Fibroblast of lung (primary cell): ENCODE measurements at regions not wholly inside any gene's neighbourhood (a gene's known extent, or its start where the extent isn't known, plus 50 kb on each side); places are given as distances from the start of the nearest gene placed in this dataset.

Source experiments
- CTCF ChIP-seq, 2 donors: IDR thresholded peaks in 1 of 2; conservative IDR thresholded peaks in 1 of 2; 1 replicate in 1 of 2; 2 replicates in 1 of 2; pipeline ENCODE4 v1.5.1; 2011 to 2012; ENCODE audit warnings: low read length in 2 of 2, control low read depth in 1 of 2, inconsistent platforms in 1 of 2, low read depth in 1 of 2, mild to moderate bottlenecking in 1 of 2
- EZH2 ChIP-seq: IDR thresholded peaks from 2 replicates; pipeline ENCODE4 v1.5.1; 2012; ENCODE audit warnings: low read length, control low read depth, mild to moderate bottlenecking; ENCODE audit errors: missing control alignments

- TF ChIP-seq CTCF (conservative IDR thresholded peaks at IDR 0.05 in 1 of 2, IDR thresholded peaks at IDR 0.05 in 1 of 2; ENCODE audit: low read depth in 1 of 2, low read length in 2 of 2) = no peak
- no peak for TF ChIP-seq EZH2
These were observed 79.0 kb upstream of the CELF2 start for GRCh38 chr10:10938676-10939075.
